SU-DHL-6 (cell line): ENCODE measurements at regions not wholly inside any gene's neighbourhood (a gene's known extent, or its start where the extent isn't known, plus 50 kb on each side); places are given as distances from the start of the nearest gene placed in this dataset.

Source experiments
- H2AFZ ChIP-seq: fragments of 200-600 bp; sonication (generic); 2 replicates; pipeline ENCODE4 v1.6.1; 2014; ENCODE audit warnings: low read depth, mild to moderate bottlenecking, moderate library complexity, mixed read lengths, antibody characterized with exemption, low read length; ENCODE audit not compliant: severe bottlenecking
- H3F3A ChIP-seq: fragments of 200-600 bp; shearing (Covaris generic); 2 replicates; pipeline ENCODE4 v1.6.0; 2016; ENCODE audit warnings: antibody characterized with exemption, mild to moderate bottlenecking; ENCODE audit not compliant: insufficient read depth
- H3K27ac ChIP-seq: fragments of 200-600 bp; sonication (generic); 2 replicates; pipeline ENCODE4 v1.5.1; 2016; ENCODE audit warnings: low read depth, mild to moderate bottlenecking, low read length, moderate library complexity, mixed read lengths
- H3K27me3 ChIP-seq: fragments of 200-600 bp; sonication (generic), shearing (Covaris generic); 2 replicates; pipeline ENCODE4 v1.6.0; 2014; ENCODE audit warnings: mild to moderate bottlenecking, low read length
- H3K36me3 ChIP-seq: fragments of 200-600 bp; sonication (generic); 2 replicates; pipeline ENCODE4 v1.6.1; 2014; ENCODE audit warnings: mild to moderate bottlenecking, low read length, mixed read lengths
- H3K4me2 ChIP-seq: fragments of 300-600, 200-600 bp; shearing (Covaris generic), sonication (generic); 2 replicates; pipeline ENCODE4 v1.6.0; 2014; ENCODE audit warnings: low read length, low read depth, mild to moderate bottlenecking; ENCODE audit not compliant: poor library complexity, severe bottlenecking
- H3K4me3 ChIP-seq: fragments of 200-600 bp; sonication (generic); 2 replicates; pipeline ENCODE4 v1.5.1; 2014; ENCODE audit warnings: antibody characterized with exemption, low read length, mild to moderate bottlenecking, mixed read lengths; ENCODE audit not compliant: insufficient read depth, poor library complexity, severe bottlenecking
- H3K79me2 ChIP-seq: fragments of 200-600 bp; sonication (generic); 2 replicates; pipeline ENCODE4 v1.6.1; 2014; ENCODE audit warnings: mild to moderate bottlenecking, low read length, moderate library complexity; ENCODE audit not compliant: insufficient read depth
- H3K9ac ChIP-seq: fragments of 200-600 bp; sonication (generic); 2 replicates; pipeline ENCODE4 v1.7.0; 2014; ENCODE audit warnings: mild to moderate bottlenecking, low read length
- H3K9me2 ChIP-seq: fragments of 200-600 bp; sonication (generic); replicated peaks from 2 replicates; pipeline ENCODE4 v1.6.1; 2014; ENCODE audit warnings: low read length; ENCODE audit not compliant: insufficient read depth
- H3K9me3 ChIP-seq: fragments of 200-600 bp; sonication (generic); 2 replicates; pipeline ENCODE4 v1.6.1; 2014; ENCODE audit warnings: low read length, mixed read lengths; ENCODE audit not compliant: insufficient read depth
- H4K20me1 ChIP-seq: fragments of 200-600 bp; sonication (generic); 2 replicates; pipeline ENCODE4 v1.6.1; 2014; ENCODE audit warnings: low read depth, mild to moderate bottlenecking, antibody characterized with exemption, low read length, moderate library complexity, mixed read lengths
- EZH2phosphoT487 ChIP-seq: fragments of 200-600 bp; sonication (generic), shearing (Covaris generic); conservative IDR thresholded peaks from 2 replicates; pipeline ENCODE4 v1.6.1; 2018; ENCODE audit warnings: mild to moderate bottlenecking, antibody characterized with exemption, low read length, moderate library complexity, mixed read lengths
- TF ChIP-seq, protein P1 (sequence below): fragments of 200-600 bp; sonication (generic); IDR thresholded peaks from one replicate; pipeline ENCODE4 v1.5.1; 2017; ENCODE audit warnings: antibody characterized with exemption, mild to moderate bottlenecking, low read length, moderate library complexity; ENCODE audit not compliant: insufficient read depth, poor library complexity, severe bottlenecking

DNA sequence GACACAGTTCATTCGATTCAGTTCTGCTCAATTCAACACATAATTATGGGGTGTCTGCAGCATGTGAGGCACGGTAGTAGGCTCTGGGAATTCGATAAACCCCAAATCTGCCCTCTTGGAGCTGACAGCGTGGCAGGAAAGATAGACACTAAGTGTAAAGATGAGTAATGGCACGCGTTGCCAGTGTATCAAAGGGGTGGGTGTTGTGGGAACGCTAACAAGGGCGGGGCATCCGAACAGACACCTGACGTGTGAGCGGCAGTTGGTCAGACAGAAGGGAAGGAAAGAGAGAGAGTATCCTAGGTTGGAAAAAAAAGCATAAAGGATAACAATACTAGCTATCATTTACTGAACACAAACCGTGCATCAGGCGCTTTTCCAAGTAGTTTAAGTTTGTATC, 125.7 kb upstream of the HAAO start:
- Histone ChIP-seq H3K4me3 (no peak overlapping the region), H3K9me2 (no peaks in the 10 kb centered on the region), H3K9me3 (no peaks in the 10 kb centered on the region), H3K9ac (no peak overlapping the region), H4K20me1 (no peaks in the 10 kb centered on the region), H3K4me2 (no peak overlapping the region), H2AFZ (no peak overlapping the region), H3K79me2 (no peaks in the 10 kb centered on the region), H3F3A (no peaks in the 10 kb centered on the region), H3K27ac (no peak overlapping the region), H3K36me3 (no peaks in the 10 kb centered on the region), H3K27me3 (no peaks in the 10 kb centered on the region)
- TF ChIP-seq, protein P1, sequence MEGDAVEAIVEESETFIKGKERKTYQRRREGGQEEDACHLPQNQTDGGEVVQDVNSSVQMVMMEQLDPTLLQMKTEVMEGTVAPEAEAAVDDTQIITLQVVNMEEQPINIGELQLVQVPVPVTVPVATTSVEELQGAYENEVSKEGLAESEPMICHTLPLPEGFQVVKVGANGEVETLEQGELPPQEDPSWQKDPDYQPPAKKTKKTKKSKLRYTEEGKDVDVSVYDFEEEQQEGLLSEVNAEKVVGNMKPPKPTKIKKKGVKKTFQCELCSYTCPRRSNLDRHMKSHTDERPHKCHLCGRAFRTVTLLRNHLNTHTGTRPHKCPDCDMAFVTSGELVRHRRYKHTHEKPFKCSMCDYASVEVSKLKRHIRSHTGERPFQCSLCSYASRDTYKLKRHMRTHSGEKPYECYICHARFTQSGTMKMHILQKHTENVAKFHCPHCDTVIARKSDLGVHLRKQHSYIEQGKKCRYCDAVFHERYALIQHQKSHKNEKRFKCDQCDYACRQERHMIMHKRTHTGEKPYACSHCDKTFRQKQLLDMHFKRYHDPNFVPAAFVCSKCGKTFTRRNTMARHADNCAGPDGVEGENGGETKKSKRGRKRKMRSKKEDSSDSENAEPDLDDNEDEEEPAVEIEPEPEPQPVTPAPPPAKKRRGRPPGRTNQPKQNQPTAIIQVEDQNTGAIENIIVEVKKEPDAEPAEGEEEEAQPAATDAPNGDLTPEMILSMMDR, result no peak
- no peak for TF ChIP-seq EZH2phosphoT487

DNA sequence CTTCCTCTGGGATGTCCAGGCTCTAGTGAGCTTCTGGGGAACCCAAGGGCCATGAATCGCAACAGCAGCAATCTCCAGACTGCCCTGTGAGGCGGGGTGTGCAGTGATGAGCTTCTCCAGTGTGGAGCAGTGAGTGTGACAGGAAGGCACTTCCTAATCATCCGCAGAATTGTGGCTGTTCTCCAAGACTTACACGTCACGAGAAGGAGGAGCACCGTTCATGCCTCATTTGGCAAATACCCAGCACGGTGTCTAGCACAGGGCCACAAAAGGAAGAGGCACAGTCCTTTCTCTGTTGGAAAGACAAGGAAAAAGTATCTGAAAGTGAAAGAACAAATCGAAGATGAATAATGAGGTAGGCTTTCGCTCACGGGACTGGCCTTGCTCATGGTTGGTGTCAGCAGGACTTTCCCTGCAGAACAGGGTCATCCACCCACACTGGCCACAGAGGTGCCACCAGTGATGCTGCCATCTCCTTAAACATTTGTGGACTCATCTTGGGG, 125.1 kb upstream of the HAAO start:
- H3K4me2 ChIP-seq, result no peak overlapping the region
- H3F3A ChIP-seq, result no peaks in the 10 kb centered on the region
- H3K27ac ChIP-seq, result no peak overlapping the region
- H3K79me2 ChIP-seq, result no peaks in the 10 kb centered on the region
- H3K36me3 ChIP-seq, result no peaks in the 10 kb centered on the region
- TF ChIP-seq, protein P1, result no peak
- TF ChIP-seq EZH2phosphoT487, result no peak
- no peaks in the 10 kb centered on the region for H3K9me3 ChIP-seq
- no peak overlapping the region for H2AFZ ChIP-seq
- H3K9ac ChIP-seq, result no peak overlapping the region
- no peaks in the 10 kb centered on the region for H3K9me2 ChIP-seq
- H4K20me1 ChIP-seq, result no peaks in the 10 kb centered on the region
- H3K27me3 ChIP-seq, result no peaks in the 10 kb centered on the region
- no peak overlapping the region for H3K4me3 ChIP-seq

DNA sequence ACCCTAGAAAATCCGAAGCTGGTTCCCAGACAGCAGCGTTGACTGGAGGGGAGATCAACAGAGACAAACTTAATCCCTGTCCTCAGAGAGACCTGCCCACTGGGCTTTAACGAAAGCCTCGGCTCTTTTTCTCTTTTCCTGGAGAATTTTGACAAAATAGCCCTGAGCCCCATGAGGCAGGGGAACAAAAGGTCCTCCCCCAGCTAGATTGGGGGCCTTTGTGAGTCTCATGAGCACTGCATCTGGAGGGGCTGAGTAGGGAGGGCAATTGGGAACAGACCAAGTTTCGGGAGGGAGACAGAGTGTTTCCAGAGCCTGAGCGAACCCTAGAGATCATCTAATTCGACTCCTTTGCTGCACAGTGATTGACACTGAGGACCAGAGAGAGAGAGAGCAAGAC, 123.9 kb upstream of the HAAO start:
- no peak for TF ChIP-seq EZH2phosphoT487
- TF ChIP-seq, protein P1, result no peak
- Histone ChIP-seq H3K9me3 (no peaks in the 10 kb centered on the region), H4K20me1 (no peaks in the 10 kb centered on the region), H3F3A (no peaks in the 10 kb centered on the region), H3K27ac (no peak overlapping the region), H3K9ac (no peak overlapping the region), H3K79me2 (no peaks in the 10 kb centered on the region), H3K9me2 (no peaks in the 10 kb centered on the region), H3K4me3 (no peak overlapping the region), H3K27me3 (no peaks in the 10 kb centered on the region), H2AFZ (no peak overlapping the region), H3K4me2 (no peak overlapping the region), H3K36me3 (no peaks in the 10 kb centered on the region)

DNA sequence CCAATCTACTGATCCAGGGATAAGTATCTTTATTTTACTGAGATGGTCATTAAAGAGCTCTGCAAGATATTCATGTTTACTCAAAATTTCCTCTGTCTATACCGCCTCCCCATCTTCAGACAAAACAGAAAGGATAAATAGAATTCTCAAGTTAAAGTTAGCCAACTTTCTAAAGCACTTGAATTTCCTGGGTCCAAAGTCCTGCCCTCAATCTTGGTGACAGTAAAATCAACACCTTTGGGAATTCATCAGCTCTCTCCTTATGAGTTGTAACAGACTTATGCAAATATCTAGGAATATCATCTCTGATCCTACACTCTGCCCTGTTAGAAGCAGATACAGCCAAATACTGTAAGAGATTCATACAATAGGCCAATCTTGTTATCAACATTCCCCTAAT, 122.5 kb upstream of the HAAO start:
- no peaks in the 10 kb centered on the region for H3K9me2 ChIP-seq
- no peaks in the 10 kb centered on the region for H3K36me3 ChIP-seq
- H3F3A ChIP-seq, result no peaks in the 10 kb centered on the region
- H3K27me3 ChIP-seq, result no peaks in the 10 kb centered on the region
- no peak overlapping the region for H3K27ac ChIP-seq
- H3K4me3 ChIP-seq, result no peak overlapping the region
- no peak overlapping the region for H2AFZ ChIP-seq
- TF ChIP-seq, protein P1, result no peak
- TF ChIP-seq EZH2phosphoT487, result no peak
- H4K20me1 ChIP-seq, result no peaks in the 10 kb centered on the region
- H3K79me2 ChIP-seq, result no peaks in the 10 kb centered on the region
- no peak overlapping the region for H3K4me2 ChIP-seq
- H3K9me3 ChIP-seq, result no peaks in the 10 kb centered on the region
- no peak overlapping the region for H3K9ac ChIP-seq
